SK-N-DZ (cell line): ENCODE measurements at regions not wholly inside any gene's neighbourhood (a gene's known extent, or its start where the extent isn't known, plus 50 kb on each side); places are given as distances from the start of the nearest gene placed in this dataset.
"Not testable (repeated sequence)": the region's sequence is repeated elsewhere in the genome, so short reads cannot be mapped to it uniquely, and the experiment has no call there.

Source experiments
- DNase-seq: peaks from one replicate; pipeline ENCODE4 v3.0.0-alpha.2; 2015; ENCODE audit warnings: low spot score

DNA sequence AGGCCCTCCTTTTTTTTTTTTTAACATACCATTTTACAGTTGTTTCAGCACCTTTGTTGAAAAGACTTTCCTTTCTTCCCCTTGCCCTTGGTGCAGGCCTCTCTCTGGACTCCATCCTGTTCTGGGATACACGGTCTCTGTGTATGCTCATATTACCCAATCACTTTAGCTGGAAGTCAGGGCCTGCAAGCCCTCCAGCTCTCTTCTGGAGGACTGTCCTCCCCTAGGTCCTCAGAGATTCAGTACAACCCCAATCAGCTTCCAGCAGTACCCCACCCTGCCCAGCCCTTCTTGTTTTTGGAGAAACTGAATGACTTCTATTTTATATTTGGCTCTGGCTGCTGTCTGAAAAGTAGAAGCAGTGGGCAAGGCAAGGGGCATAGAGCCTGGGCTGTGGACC, 270.8 kb downstream of the KLF13 start:
- DNase-seq = no peak

DNA sequence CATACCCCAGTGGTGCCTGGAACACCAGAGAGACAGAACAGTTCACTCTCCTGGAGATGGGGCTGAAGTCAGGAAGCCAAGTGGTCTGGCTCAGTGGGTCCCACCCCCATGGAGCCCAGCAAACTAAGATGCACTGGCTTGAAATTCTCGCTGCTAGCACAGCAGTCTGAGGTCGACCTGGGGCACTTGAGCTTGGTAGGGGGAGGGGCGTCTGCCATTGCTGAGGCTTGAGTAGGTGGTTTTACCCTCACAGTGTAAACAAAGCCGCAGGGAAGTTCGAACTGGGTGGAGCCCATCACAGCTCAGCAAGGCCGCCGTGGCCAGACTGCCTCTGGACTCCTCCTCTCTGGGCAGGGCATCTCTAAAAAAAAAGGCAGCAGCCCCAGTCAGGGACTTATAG, 272.0 kb downstream of the KLF13 start:
- DNase-seq = no peak

DNA sequence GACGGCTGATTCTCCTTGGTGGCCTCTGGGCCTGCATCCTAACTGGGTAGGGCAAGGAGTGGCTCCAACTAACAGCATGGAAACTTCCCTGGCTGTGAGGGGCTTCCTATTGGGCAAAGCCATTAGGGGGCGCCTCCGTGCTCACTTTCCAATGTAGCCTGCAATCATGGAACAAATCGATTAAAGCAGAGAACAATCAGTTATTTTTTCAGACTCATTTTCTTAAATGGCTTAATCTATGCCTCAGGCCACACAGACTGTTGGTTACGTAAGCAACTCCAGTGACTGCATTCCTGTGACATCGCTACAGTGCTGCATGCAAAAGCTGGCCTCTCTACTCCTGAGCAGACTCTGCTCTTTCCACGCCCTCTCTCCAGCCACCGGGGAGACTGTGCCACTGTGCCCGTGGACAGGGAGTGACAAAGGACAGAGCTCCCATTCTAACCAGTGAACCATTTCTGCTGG, 278.9 kb downstream of the KLF13 start:
- no peak for DNase-seq

DNA sequence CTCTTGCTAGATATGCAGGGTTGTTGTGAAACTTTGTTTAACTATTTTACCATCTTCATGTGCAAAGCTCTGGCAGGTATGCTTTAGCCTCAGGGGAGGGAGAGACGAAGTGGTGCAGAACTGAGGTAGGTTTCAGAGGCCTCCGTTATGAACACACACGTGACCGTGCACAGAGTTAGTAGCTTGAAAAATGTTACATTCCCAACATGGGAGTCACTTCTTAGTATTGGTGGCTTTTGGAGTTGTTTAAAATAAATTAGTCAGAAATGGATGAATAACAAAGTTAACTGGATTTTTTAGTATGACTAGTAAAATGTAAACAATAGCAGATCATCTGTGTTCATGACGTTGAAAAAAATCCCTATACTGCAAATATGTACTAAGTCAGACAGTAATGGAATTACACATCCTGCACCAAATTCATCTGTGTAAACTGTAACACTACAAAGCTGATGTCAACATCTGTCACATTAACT, 279.6 kb downstream of the KLF13 start:
- DNase-seq = no peak

DNA sequence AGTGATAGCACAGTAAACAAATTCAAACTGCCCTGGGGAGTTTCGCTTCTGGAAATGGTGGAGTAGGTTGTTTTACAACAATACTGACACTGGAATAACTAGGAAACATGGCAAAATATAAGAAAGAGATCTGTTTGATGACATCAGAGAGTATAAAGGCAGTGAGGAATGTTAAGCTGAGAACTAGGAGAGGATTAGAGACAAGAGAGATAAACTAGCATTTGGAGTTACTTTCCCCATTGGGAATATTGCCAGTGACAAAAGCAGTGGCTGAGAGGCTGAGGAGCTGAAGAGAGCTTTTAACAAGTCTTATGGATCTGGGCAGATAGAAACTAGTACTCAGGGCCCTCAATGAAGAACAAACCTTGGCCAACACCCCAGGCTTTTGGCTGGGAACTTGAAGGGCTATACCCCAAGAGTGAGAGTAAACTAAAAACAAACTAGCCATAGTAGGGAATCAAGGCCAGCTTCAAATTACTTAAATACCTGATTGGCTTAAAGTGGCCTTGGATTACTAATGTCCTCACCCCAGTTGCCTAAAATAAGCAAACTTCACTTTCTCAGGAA, 280.4 kb downstream of the KLF13 start:
- no peak for DNase-seq

DNA sequence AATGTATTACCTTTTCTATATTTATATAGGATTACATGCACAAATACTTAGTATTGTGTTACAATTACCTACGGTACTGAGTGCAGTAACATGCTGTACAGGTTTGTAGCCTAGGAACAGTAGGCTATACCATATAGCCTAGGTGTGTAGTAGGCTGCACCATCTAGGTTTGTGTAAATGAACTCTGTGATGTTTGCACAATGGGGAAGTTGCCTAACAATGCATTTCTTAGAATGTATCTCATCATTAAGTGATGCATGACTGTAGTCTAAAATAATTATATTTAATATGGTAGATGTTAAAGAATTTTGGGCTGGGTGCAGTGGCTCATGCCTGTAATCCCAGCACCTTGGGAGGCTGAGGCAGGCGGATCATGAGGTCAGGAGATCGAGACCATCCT, 281.0 kb downstream of the KLF13 start:
- DNase-seq = no peak

DNA sequence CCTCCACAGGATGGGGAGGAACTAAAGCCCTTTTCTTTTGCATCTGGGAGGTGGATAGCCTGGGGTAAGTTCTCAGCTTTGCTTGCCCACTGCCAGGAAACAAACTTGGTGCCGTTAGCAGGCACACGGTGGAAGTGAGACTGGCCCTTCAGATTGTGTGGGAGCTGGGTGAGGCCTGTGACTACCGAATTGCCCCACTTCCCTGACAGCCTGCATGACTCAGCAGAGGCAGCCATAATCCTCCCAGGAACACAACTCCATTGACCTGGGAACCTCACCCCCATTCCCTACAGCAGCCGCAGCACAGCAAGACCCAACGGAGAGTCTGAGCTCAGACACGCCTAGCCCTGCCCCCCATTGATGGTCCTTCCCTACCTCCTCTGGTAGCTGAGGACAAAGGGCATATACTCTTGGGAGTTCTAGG, 282.6 kb downstream of the KLF13 start:
- DNase-seq = no peak

DNA sequence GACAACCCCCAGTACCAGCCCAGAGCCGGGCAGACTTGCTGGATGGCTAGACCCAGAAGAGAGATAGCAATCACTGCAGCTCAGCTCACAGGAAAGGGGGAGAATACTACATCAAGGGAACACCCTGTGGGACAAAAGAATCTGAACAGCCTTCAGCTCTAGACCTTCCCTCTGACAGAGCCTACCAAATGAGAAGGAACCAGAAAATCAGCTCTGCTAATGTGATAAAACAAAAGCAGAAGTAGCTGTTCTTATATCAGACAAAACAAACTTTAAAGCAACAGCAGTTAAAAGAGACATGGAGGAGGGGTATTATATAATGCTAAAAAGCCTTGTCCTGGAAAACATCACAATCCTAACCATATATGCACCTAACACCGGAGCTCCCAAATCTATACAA, 283.3 kb downstream of the KLF13 start:
- no peak for DNase-seq

DNA sequence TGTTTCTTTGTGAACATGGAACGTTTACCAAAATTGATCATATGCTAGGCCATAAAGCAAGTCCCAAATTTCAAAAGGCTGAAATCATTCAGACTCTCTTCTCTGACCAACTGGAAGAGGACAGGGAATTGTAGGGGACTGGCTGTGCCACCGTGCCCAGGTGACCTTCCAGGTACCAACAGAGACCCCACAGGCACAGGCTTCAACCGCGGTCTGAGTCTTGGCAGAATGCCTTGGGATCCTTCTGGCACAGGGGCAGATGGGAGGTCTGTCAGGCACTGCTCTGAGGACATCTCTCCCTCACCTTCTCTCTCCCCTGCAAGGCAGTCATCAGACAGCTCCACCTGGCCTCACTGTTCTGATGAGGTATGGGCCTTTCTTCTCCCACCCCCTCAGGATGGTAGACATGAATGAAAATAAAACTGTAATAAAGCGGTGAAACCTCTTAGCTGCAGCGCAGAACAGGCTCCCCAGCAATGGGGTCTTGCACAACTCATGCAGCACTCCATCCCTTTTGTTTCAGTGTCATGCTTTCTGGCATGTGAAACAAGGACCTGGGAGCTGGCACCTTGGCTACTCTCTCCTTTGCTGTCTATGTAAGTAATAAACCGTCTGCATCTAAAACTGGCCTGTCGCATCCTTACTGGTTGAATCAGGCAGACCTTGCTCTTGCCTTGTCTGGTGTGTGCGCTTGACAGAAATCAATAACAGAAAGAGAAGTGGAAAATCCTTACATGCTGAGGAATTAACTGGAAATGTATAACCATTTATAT, 289.2 kb downstream of the KLF13 start:
- DNase-seq = no peak

DNA sequence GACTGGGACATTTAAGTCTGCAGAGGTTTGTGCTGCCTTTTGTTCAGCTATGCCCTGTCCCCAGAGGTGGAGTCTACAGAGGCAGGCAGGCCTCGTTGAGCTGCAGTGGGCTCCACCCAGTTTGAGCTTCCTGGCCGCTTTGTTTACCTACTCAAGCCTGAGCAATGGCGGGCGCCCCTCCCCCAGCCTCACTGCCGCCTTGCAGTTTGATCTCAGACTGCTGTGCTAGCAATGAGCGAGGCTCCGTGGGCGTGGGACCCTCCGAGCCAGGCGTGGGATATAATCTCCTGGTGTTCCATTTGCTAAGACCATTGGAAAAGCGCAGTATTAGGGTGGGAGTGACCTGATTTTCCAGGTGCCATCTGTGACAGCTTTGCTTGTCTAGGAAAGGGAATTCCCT, 296.7 kb downstream of the KLF13 start:
- DNase-seq = not testable (repeated sequence)

DNA sequence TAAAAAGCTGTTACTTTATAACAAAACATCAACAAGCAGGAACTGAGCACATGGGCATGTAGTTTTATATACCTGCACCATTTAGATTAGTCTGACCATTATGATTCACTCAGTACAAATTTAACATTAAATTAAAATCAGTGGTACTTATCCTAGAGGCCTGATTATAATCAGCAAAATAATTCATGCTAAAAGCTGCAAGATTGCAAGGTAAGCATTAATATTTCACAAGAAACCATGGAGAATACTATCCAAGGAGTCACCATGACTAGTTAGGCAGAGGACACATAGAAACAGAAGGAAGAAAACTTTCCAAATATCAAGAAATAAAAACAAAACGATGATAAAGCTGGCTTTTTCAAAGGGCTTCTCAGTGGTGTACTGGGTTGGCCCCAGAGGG, 297.5 kb downstream of the KLF13 start:
- DNase-seq = not testable (repeated sequence)

DNA sequence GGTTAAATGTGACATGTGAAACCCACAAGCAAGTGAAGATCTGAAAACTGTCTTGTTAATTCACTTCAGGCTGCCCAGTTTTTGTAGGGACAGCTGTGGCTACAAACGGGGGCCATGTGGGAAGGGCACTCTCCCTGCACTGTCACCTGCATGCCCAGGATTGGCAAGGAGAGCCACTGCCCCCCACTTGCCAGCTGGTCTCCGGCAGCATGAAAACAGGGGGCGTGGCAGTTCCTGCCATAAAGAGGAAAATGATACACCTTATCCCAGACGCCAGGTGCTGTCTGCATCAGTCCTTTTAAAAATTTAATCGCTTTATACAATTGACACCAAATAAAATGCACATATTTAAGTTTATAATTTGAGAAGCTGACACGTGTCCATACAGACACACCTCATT, 309.1 kb downstream of the KLF13 start:
- not testable (repeated sequence) for DNase-seq

DNA sequence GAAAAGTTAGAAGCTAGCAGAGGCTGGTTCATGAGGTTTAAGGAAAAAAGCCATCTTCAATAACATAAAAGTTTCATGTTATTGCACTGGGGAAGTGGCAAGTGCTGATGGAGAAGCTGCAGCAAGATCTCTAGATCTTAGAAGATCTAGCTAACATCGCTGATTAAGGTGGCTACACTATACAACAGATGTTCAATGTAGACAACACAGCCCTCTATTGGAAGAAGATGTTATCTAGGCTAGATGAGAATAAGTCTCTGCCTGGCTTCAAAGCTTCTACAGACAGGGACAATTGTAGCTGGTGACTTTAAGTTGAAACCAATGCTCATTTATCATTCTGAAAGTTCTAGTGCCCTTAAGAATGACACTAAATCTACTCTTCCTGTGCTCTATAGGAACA, 310.3 kb downstream of the KLF13 start:
- not testable (repeated sequence) for DNase-seq

DNA sequence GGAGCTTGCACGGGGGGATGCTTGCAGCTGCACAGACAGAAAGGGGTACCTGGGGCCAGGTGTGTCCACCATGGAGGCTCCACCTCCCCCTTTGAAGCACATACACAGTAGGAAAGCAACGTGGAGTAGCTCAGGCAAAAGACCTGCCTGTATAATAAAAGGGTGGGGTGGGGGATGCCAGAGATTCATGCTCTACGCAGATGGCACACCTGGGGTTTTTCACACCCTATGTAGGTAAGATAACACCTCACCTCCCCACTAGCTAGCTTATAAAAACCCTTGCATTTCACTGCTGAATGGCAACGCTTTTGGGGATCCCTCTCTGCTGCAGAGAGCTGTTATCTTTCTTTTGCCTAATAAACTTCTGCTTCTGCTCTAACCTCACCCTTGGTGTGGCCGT, 317.3 kb downstream of the KLF13 start:
- DNase-seq = not testable (repeated sequence)

DNA sequence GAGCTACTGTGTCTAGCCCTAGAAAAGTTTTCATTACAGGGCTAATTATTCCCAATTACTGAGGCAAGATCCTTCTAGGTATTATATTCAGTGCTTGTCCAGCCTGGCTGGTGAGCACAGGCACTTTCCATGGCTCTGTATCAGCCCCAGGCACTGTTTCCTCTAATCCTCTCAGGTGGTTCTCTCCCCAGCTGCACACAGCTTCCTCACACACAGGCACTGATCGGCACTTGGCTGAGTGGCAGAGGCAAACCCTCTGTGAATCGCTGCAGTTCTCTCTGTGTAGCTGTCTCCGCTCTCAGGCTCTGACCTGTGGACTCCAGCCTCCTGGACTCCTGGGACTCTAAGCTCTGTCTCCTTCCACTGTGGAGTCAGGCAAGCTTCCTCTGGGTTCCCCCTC, 318.1 kb downstream of the KLF13 start:
- not testable (repeated sequence) for DNase-seq

DNA sequence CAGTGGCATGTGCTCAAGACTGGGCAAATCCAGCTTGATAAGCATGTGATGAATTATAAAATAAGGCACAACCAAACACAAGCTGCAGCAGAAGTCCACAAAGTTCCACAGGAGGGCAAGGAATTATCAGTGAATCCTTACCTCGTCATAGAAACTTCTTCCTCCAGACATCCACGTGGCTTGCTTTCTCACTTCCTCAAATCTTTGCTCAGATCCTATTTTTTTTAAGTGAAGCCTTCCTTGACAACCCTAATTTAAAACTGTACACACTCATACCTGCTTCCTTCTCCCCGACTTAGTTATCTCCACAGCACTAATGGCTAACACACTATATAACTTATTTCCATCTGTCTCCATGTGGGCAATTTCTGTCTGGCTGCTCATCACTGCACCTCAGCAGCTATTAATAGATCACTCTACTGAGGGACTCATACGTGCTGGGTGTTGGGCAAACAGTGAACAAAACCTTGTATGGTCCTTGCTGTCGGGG, 320.7 kb downstream of the KLF13 start:
- not testable (repeated sequence) for DNase-seq

DNA sequence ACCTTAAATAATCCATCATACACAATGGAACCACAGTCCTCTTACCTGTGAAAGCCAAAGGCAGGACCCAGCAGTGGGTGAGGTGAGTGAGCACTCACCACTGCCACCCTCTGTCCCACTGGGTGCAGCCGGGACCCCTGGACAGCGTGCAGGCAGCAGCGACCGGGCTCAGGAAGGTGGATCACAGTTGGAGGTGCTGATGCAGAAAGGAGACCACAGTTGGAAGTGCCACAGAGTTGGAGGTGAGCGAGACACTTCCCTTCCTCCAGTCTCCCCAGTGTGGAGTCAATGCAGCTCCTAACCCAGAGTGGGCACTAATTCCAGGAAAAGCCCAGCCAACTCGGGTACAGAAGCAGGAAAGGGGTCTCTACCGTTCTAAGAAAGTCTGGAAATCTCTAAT, 323.0 kb downstream of the KLF13 start:
- not testable (repeated sequence) for DNase-seq

DNA sequence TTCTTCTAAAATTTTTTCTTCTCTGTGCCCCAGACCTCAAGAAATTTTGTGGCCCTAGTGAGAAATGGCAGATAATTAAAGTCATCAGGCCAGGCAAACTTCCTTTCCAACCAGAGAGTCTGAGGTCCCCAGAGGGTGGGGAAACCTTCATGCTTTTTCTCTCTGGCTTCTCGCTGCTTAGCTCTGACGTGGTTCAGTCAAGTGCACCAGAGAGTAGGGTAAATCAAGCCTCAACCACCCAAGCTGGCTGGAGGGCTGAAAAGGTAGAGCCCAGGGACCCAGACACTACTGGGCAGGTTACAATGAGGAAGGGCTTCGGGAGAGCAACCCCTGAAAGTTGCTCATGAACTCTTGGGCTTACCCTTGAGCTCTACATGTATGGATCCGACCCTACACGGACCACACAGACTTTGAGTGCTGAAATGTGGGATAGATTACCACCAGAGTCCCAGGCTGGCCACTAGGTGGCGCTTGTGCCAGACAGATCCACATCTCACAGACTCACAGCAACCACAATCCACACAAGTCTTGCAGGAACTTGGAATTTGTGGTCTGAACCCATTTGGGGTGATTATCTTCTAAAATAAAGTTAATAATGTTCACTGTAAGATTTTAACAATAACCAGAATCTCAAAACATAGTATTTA, 323.5 kb downstream of the KLF13 start:
- DNase-seq = not testable (repeated sequence)

DNA sequence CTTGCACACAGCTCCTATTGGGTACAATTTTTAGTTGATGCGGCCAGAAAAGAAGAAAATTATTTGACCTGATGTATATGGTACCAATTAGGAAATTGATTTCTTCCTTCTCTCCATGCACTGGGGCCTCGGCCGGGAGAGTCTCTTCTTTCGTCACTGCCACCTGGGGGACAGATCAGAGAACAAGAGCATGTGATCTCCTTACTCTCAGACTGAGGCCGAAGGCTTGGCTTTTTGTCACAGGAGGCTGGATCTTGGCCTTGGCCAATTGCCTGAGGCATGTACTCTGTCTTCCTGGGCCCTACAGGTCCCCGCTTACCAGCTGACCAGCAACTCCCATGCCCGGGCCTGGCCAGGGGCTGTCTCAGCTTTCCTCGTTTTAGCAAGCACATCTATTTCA, 330.3 kb downstream of the KLF13 start:
- DNase-seq = not testable (repeated sequence)

DNA sequence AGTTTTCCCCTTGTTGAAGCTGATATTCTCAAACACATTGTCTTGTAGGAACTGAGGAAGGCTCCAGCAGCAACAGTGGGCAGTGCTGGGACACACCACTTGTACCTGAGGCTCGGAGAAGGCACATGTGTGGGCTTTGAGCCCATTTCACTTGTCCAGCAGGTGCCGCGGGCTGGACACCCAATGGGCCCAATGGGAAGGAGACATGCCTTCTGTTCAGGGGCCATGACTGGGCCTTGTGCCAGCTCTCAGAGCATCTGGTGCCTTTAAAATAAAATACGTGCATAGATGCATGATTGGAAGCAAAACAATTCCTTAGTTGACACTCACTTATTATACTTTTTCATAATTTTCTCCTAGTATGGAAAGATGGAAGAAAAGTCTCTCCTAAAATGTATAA, 334.2 kb downstream of the KLF13 start:
- no peak for DNase-seq

DNA sequence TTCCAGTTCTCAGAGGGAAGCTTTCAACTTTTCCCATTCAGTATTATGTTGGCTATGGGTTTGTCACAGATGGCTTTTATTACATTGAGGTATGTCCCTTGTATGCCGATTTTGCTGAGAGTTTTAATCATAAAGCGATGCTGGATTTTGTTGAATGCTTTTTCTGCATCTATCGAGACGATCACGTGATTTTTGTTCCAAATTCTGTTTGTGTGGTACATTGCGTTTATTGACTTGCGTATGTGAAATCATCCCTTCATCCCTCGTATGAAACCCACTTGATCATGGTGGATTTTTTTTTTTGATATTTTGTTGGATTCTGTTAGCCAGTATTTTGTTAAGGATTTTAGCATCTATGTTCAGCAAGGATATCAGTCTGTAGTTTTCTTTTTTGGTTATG, 339.1 kb downstream of the KLF13 start:
- not testable (repeated sequence) for DNase-seq

DNA sequence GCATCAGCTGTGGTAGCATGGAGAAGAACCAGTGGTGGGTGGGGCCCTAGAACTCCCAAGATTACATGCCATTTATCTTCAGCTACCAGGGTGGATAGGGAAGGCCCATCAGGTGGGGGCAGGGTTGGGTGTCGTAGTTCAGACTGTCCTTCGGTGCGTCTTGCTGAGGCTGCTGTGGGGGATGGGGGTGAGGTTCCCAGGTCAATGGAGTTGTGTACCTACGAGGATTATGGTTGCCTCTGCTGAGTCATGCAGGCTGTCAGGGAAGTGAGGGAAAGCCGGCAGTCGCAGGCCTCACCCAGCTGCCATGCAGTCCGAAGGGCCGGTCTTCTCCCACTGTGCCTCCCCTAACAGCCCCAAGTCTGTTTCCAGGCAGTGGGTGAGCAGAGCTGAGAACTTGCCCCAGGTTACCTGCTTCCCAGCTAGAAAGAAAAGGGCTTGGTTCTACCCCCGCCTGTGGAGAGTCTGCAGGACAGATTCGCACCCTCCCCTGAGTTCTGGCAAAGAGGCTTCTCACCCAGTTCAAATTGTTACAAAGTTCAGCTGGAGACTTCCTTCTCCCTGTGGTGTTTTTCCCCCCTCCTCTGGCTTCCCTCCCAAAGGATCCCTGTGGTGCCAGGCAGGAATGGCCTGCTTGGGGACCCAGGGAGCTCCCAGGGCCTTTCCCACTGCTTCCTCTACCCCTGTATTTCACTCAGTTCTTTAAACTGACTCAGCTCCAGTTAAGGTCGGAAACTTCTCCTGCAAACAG, 342.7 kb downstream of the KLF13 start:
- DNase-seq = not testable (repeated sequence)
